H1 (cell line): ENCODE measurements at regions not wholly inside any gene's neighbourhood (a gene's known extent, or its start where the extent isn't known, plus 50 kb on each side); places are given as distances from the start of the nearest gene placed in this dataset.

Experiments used
- CTCF ChIA-PET: fragments of 300-600 bp; sonication (Branson Sonifier 250); formaldehyde crosslinking; loops from one replicate; lab custom pipeline; 2021; ENCODE audit not compliant: partially characterized antibody; lab: Charles Lee
- POLR2A ChIA-PET: fragments of 300-600 bp; sonication (Branson Sonifier 250); formaldehyde crosslinking; loops from one replicate; lab custom pipeline; 2021; ENCODE audit warnings: inconsistent platforms; ENCODE audit not compliant: partially characterized antibody; lab: Charles Lee
- DNase-seq, 2 experiments: peaks; one replicate each; pipeline versions ENCODE4 v3.0.0 to v3.0.0-alpha.2; 2010 to 2022; ENCODE audit warnings: low spot score in 2 of 2, low read depth in 1 of 2, mixed read lengths in 1 of 2
- FAIRE-seq: peaks from 2 replicates; lab custom pipeline; 2011; peaks lifted over from hg19 to GRCh38; lab: Jason Lieb, UNC
- H2AFZ ChIP-seq: 2 replicates; pipeline ENCODE4 v1.8.1; 2012; ENCODE audit warnings: low read length, inconsistent platforms
- H2AK5ac ChIP-seq: 2 replicates; pipeline ENCODE4 v1.6.1; 2013; ENCODE audit warnings: low read depth, low read length
- H2BK120ac ChIP-seq: replicated peaks from 2 replicates; pipeline ENCODE3; 2013; ENCODE audit warnings: low read depth, low read length, inconsistent platforms
- H2BK12ac ChIP-seq: 2 replicates; pipeline ENCODE4 v1.6.1; 2013; ENCODE audit warnings: low read depth, low read length
- H2BK15ac ChIP-seq: 2 replicates; pipeline ENCODE4 v1.6.1; 2013; ENCODE audit warnings: low read length
- H2BK20ac ChIP-seq: 2 replicates; pipeline ENCODE4 v1.6.1; 2013; ENCODE audit warnings: low read length
- H2BK5ac ChIP-seq: 2 replicates; pipeline ENCODE4 v1.6.1; 2013; ENCODE audit warnings: low read depth, low read length
- H3K14ac ChIP-seq: 2 replicates; pipeline ENCODE4 v1.6.1; 2013; ENCODE audit warnings: inconsistent platforms; ENCODE audit not compliant: insufficient read length
- H3K18ac ChIP-seq: 2 replicates; pipeline ENCODE4 v1.6.1; 2013; ENCODE audit warnings: low read length; ENCODE audit errors: extremely low read depth
- H3K23ac ChIP-seq: 2 replicates; pipeline ENCODE4 v1.6.1; 2013; ENCODE audit warnings: inconsistent platforms; ENCODE audit not compliant: insufficient read length
- H3K23me2 ChIP-seq: 2 replicates; pipeline ENCODE4 v1.6.1; 2013; ENCODE audit warnings: low read depth, low read length
- H3K27ac ChIP-seq: 2 replicates; pipeline ENCODE4 v1.6.1; 2011; ENCODE audit warnings: low read depth, low read length, inconsistent platforms
- H3K27me3 ChIP-seq, 4 experiments: replicated peaks in 1 of 4; 1 replicate in 1 of 4; 2 replicates in 3 of 4; pipeline versions ENCODE4 v1.6.1 to v1.8.1; 2011 to 2013; ENCODE audit warnings: low read length in 3 of 4, mild to moderate bottlenecking in 3 of 4, inconsistent platforms in 2 of 4, mixed read lengths in 2 of 4, moderate library complexity in 1 of 4; ENCODE audit not compliant: control insufficient read depth in 3 of 4, insufficient read depth in 3 of 4; ENCODE audit errors: extremely low read depth in 1 of 4
- H3K36me3 ChIP-seq, 4 experiments: 2 replicates each; pipeline versions ENCODE4 v1.6.1 to v1.8.1; 2011 to 2013; ENCODE audit warnings: mild to moderate bottlenecking in 4 of 4, low read length in 3 of 4, moderate library complexity in 2 of 4, control low read depth in 1 of 4, inconsistent platforms in 1 of 4; ENCODE audit not compliant: insufficient read depth in 4 of 4, control insufficient read depth in 2 of 4
- H3K4ac ChIP-seq: replicated peaks from 2 replicates; pipeline ENCODE3; 2013; ENCODE audit warnings: low read length, low read depth, mixed read lengths, inconsistent platforms; ENCODE audit not compliant: insufficient read length
- H3K4me1 ChIP-seq, 4 experiments: replicated peaks in 1 of 4; 1 replicate in 1 of 4; 2 replicates in 3 of 4; pipeline versions ENCODE4 v1.6.1 to v1.8.1; 2011 to 2013; ENCODE audit warnings: low read length in 3 of 4, inconsistent platforms in 2 of 4, mixed read lengths in 1 of 4; ENCODE audit not compliant: insufficient read depth in 4 of 4, control insufficient read depth in 3 of 4
- H3K4me2 ChIP-seq, 2 experiments: 2 replicates each; pipeline versions ENCODE4 v1.6.1 to v1.8.1; 2011 to 2013; ENCODE audit warnings: low read depth in 2 of 2, low read length in 2 of 2, control low read depth in 1 of 2, inconsistent platforms in 1 of 2, mild to moderate bottlenecking in 1 of 2; ENCODE audit not compliant: insufficient read depth in 1 of 2
- H3K4me3 ChIP-seq, 4 experiments: fragments of 200-600, 300-600 bp in 1 of 4; sonication (generic), shearing (Covaris generic), sonication (Bioruptor Twin) in 1 of 4; 2 replicates each; pipeline versions ENCODE4 v1.5.1 to v1.8.1; 2011 to 2016; ENCODE audit warnings: low read length in 4 of 4, low read depth in 3 of 4, control low read depth in 2 of 4, inconsistent platforms in 2 of 4, mild to moderate bottlenecking in 2 of 4, mixed read lengths in 1 of 4, moderate library complexity in 1 of 4; ENCODE audit not compliant: insufficient read depth in 2 of 4; ENCODE audit errors: extremely low read depth in 1 of 4
- H3K56ac ChIP-seq: replicated peaks from 2 replicates; pipeline ENCODE3; 2013; ENCODE audit warnings: low read depth, mild to moderate bottlenecking, mixed read lengths, low read length, inconsistent platforms; ENCODE audit not compliant: insufficient read length
- H3K79me1 ChIP-seq: 2 replicates; pipeline ENCODE4 v1.6.1; 2013; ENCODE audit warnings: low read depth, low read length, control low read depth
- H3K79me2 ChIP-seq, 2 experiments: 2 replicates each; pipeline versions ENCODE4 v1.6.1 to v1.8.1; 2012 to 2013; ENCODE audit warnings: low read length in 2 of 2, mild to moderate bottlenecking in 2 of 2, inconsistent platforms in 1 of 2; ENCODE audit not compliant: insufficient read depth in 2 of 2, control insufficient read depth in 1 of 2
- H3K9ac ChIP-seq, 4 experiments: replicated peaks in 1 of 4; 1 replicate in 1 of 4; 2 replicates in 3 of 4; pipeline versions ENCODE4 v1.6.1 to v1.8.1; 2011 to 2013; ENCODE audit warnings: low read depth in 3 of 4, low read length in 3 of 4, control low read depth in 2 of 4, mild to moderate bottlenecking in 2 of 4, moderate library complexity in 2 of 4, inconsistent platforms in 1 of 4; ENCODE audit errors: extremely low read depth in 1 of 4
- H3K9me3 ChIP-seq, 2 experiments: 2 replicates each; pipeline versions ENCODE4 v1.6.1 to v1.8.1; 2012 to 2013; ENCODE audit warnings: mild to moderate bottlenecking in 2 of 2, moderate library complexity in 2 of 2, control low read depth in 1 of 2, inconsistent platforms in 1 of 2, low read depth in 1 of 2, low read length in 1 of 2, mixed read lengths in 1 of 2; ENCODE audit not compliant: insufficient read depth in 2 of 2
- H4K20me1 ChIP-seq, 2 experiments: replicated peaks in 1 of 2; 2 replicates each; pipeline versions ENCODE3 to v1.8.1; 2011 to 2013; ENCODE audit warnings: inconsistent platforms in 2 of 2, low read length in 2 of 2, mild to moderate bottlenecking in 1 of 2; ENCODE audit not compliant: insufficient read depth in 2 of 2, control insufficient read depth in 1 of 2
- H4K5ac ChIP-seq: 2 replicates; pipeline ENCODE4 v1.6.1; 2013; ENCODE audit warnings: low read length, low read depth, mixed read lengths, inconsistent platforms; ENCODE audit not compliant: insufficient read length
- H4K8ac ChIP-seq: 2 replicates; pipeline ENCODE4 v1.8.0; 2013; ENCODE audit warnings: mild to moderate bottlenecking, moderate library complexity, low read length, inconsistent platforms; ENCODE audit not compliant: insufficient read depth; ENCODE audit errors: extremely low read depth
- H4K91ac ChIP-seq: replicated peaks from 2 replicates; pipeline ENCODE3; 2013; ENCODE audit warnings: low read length, mixed read lengths, inconsistent platforms; ENCODE audit not compliant: insufficient read length
- ASH2L ChIP-seq: fragments of 200-600, 300-600 bp; sonication (generic); IDR thresholded peaks from one replicate; pipeline ENCODE4 v1.7.1; 2017; ENCODE audit warnings: low read length
- FOSL1 ChIP-seq: IDR thresholded peaks from 2 replicates; pipeline ENCODE4 v1.6.1; 2011; ENCODE audit warnings: mild to moderate bottlenecking, low read depth, low read length, moderate library complexity; ENCODE audit not compliant: insufficient read depth
- NRF1 ChIP-seq: IDR thresholded peaks from 2 replicates; pipeline ENCODE4 v1.6.1; 2011; ENCODE audit warnings: mild to moderate bottlenecking, low read depth, low read length, improper control_type of control experiment
- WGBS, 2 experiments: shearing (Covaris generic) in 1 of 2; methylation state at CpG; one replicate each; pipeline versions ENCODE4 v1.1.6 to v1.1.7; 2013 to 2015; ENCODE audit warnings: low lambda C conversion rate in 2 of 2, mixed read lengths in 2 of 2, inconsistent platforms in 1 of 2, low coverage in 1 of 2, missing lambda C conversion rate in 1 of 2; ENCODE audit not compliant: insufficient replicate concordance in 2 of 2, insufficient coverage in 1 of 2, insufficient read length in 1 of 2; ENCODE audit errors: extremely low coverage in 1 of 2, missing lambda C conversion rate in 1 of 2; 5-methylcytosine and 5-hydroxymethylcytosine counted together
- TF ChIP-seq, protein P1 (sequence below): IDR thresholded peaks from 2 replicates; pipeline ENCODE4 v1.6.1; 2011; ENCODE audit warnings: low read length, improper control_type of control experiment

DNA sequence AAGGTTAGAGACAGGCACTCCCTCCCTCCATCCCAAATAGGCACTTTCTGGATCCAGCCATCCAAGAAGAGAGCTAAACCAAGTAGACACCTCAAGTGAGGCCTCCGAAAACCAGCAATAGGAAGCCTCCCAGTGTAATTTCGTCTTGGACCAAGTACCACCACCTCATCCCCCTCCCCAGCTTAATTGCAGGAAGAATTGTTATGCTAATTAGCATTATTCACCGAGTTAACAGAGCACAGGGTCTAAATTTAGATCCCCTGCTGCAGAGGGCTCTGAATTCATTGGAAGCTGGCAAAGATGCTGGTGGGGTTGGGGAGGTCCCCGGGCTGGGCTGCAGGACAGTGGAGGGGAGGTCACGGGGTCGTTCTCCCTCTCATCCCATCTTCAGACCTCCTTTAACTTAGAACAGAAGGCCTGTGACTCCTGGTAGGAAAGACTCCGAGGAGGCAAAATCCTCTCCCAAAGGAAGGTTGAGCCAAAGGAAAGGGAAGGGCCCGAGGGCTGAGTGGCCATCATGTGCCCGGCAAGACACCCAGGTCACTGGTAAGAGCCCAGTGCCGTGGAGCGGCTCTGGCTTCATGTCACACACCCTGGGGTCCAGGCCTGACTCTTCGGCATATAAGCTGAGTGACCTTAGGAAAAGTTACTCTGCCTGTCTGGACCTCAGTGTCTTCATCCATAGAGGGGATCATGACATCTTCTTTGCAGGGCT is 209.2 kb upstream of the GRIK3 start:
- POLR2A ChIA-PET = interaction anchor here (0.9 to 1.3 kb wide), 3 partner anchors 8 to 13 kb away, joined by 4 to 6 read pairs (median 5); no protein-coding TSS in a partner anchor
- H4K91ac ChIP-seq = no peak overlapping the region
- no peak overlapping the region for H3K23ac ChIP-seq
- FAIRE-seq = peak; percentile 57
- no peak overlapping the region for H2BK15ac ChIP-seq
- H3K4me2 ChIP-seq = peak overlapping the region; percentile 8 to 52; a peak in 1 of 4 replicates
- peak in 1 of 2 experiments; percentile 41 for DNase-seq
- H3K79me2 ChIP-seq = no peaks in the 10 kb centered on the region
- H2AFZ ChIP-seq = no peak overlapping the region
- CTCF ChIA-PET = interaction anchor here (0.9 to 2.1 kb wide), 5 partner anchors 10 to 86 kb away, joined by 3 to 10 read pairs (median 3); no protein-coding TSS in a partner anchor
- H3K27ac ChIP-seq = no peak overlapping the region
- H3K4ac ChIP-seq = no peak overlapping the region
- no peak overlapping the region for H3K56ac ChIP-seq
- no peak overlapping the region for H2BK120ac ChIP-seq
- H4K5ac ChIP-seq = no peak overlapping the region
- no peak overlapping the region for H3K14ac ChIP-seq
- WGBS, 2 experiments = 62% methylated on average over 9 of the region's 12 CpGs; no CpG with 5 or more reads in 1 of the 2 experiments
- H3K79me1 ChIP-seq = no peaks in the 10 kb centered on the region
- no peaks in the 10 kb centered on the region for H4K20me1 ChIP-seq
- peak overlapping the region; percentile 56; the same call in 1 of the 2 replicates for H2BK12ac ChIP-seq
- H2BK5ac ChIP-seq = no peak overlapping the region
- H2BK20ac ChIP-seq = no peak overlapping the region
- H3K18ac ChIP-seq = no peak overlapping the region; the same call in 1 of the 2 replicates
- no peaks in the 10 kb centered on the region for H3K36me3 ChIP-seq
- H3K4me3 ChIP-seq = no peak overlapping the region
- H4K8ac ChIP-seq = no peak overlapping the region; the same call in 1 of the 2 replicates
- H3K9ac ChIP-seq = no peak overlapping the region
- no peaks in the 10 kb centered on the region for H3K9me3 ChIP-seq
- H3K4me1 ChIP-seq = peaks cover 0 to 25% (median 12%) of the 10 kb centered on the region in 4 experiments; a peak in 6 of 7 replicates
- no peak overlapping the region for H2AK5ac ChIP-seq
- H3K23me2 ChIP-seq = no peaks in the 10 kb centered on the region
- no peaks in the 10 kb centered on the region; a peak in 1 of 7 replicates for H3K27me3 ChIP-seq
- TF ChIP-seq, protein P1, sequence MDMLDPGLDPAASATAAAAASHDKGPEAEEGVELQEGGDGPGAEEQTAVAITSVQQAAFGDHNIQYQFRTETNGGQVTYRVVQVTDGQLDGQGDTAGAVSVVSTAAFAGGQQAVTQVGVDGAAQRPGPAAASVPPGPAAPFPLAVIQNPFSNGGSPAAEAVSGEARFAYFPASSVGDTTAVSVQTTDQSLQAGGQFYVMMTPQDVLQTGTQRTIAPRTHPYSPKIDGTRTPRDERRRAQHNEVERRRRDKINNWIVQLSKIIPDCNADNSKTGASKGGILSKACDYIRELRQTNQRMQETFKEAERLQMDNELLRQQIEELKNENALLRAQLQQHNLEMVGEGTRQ = no peak
- no peak for TF ChIP-seq NRF1
- no peak for TF ChIP-seq ASH2L
- TF ChIP-seq FOSL1 = no peak
